K562 (cell line): ENCODE measurements at regions not wholly inside any gene's neighbourhood (a gene's known extent, or its start where the extent isn't known, plus 50 kb on each side); places are given as distances from the start of the nearest gene placed in this dataset.

Source experiments
- ATAC-seq: fragments of 200-7000 bp; cut with Tn5 transposase; 3 replicates; pipeline ENCODE4 v1.9.1; 2020; ENCODE audit warnings: moderate library complexity
- BruUV-seq: library from RNA; stranded (reverse); fragments of 400-500 nt; replicated peaks from 2 replicates; lab custom pipeline; 2021; lab: Mats Ljungman, UMichigan
- CTCF ChIA-PET: fragments of 300-600 bp; formaldehyde crosslinking; extraction: SDS; loops from one replicate; lab custom pipeline; 2021; ENCODE audit warnings: low intra/inter-chr PET ratio; lab: Yijun Ruan, JAX
- POLR2A ChIA-PET: fragments of 300-600, 350-650 bp; sonication (Branson Sonifier 250); formaldehyde crosslinking; extraction: SDS; loops from one replicate; lab custom pipeline; 2021; ENCODE audit warnings: antibody characterized with exemption, inconsistent platforms; lab: Yijun Ruan, JAX
- DNase-seq, 4 experiments: peaks; one replicate each; pipeline versions ENCODE4 v3.0.0 to v3.0.0-alpha.2; 2011 to 2018; ENCODE audit warnings: low spot score in 3 of 4, mixed read lengths in 3 of 4; ENCODE audit errors: extremely low read depth in 1 of 4
- FAIRE-seq: peaks from 2 replicates; lab custom pipeline; 2011; peaks lifted over from hg19 to GRCh38; lab: Jason Lieb, UNC
- H2AFZ ChIP-seq: 2 replicates; pipeline ENCODE4 v1.6.0; 2011; ENCODE audit warnings: low read depth, low read length, control low read depth, inconsistent platforms
- H3K27ac ChIP-seq: fragments of 200-600 bp; 3 replicates; pipeline ENCODE4 v1.8.0; 2011; ENCODE audit warnings: low read depth, mild to moderate bottlenecking, control low read depth, inconsistent platforms, low read length, moderate library complexity, mixed read lengths; ENCODE audit errors: extremely low read depth
- H3K27me3 ChIP-seq, 2 experiments: fragments of 300-600 bp in 1 of 2; 2 replicates in 1 of 2; 3 replicates in 1 of 2; pipeline versions ENCODE4 v1.6.0 to v1.8.0; 2011; ENCODE audit warnings: inconsistent platforms in 2 of 2, low read length in 2 of 2, mild to moderate bottlenecking in 1 of 2, mixed read lengths in 1 of 2, moderate library complexity in 1 of 2; ENCODE audit not compliant: control insufficient read depth in 2 of 2, insufficient read depth in 2 of 2
- H3K36me3 ChIP-seq: fragments of 300-600 bp; 3 replicates; pipeline ENCODE4 v1.8.0; 2011; ENCODE audit warnings: mild to moderate bottlenecking, low read length, inconsistent platforms; ENCODE audit not compliant: control insufficient read depth, insufficient read depth
- H3K4me1 ChIP-seq, 2 experiments: fragments of 200-600 bp in 1 of 2; replicated peaks in 1 of 2; 2 replicates in 1 of 2; 3 replicates in 1 of 2; pipeline versions ENCODE4 v1.5.1 to v1.8.0; 2011; ENCODE audit warnings: inconsistent platforms in 2 of 2, low read length in 2 of 2, mild to moderate bottlenecking in 1 of 2, mixed read lengths in 1 of 2, moderate library complexity in 1 of 2; ENCODE audit not compliant: control insufficient read depth in 2 of 2, insufficient read depth in 2 of 2
- H3K4me2 ChIP-seq: 2 replicates; pipeline ENCODE4 v1.6.1; 2011; ENCODE audit warnings: low read length, control low read depth, inconsistent platforms, mixed read lengths; ENCODE audit not compliant: insufficient read depth
- H3K4me3 ChIP-seq: fragments of 200-600 bp; sonication (generic), shearing (Covaris generic); 2 replicates; pipeline ENCODE4 v1.5.1; 2016; ENCODE audit warnings: control low read depth, inconsistent platforms
- H3K79me2 ChIP-seq: fragments of 200-600 bp; 3 replicates; pipeline ENCODE4 v1.8.0; 2011; ENCODE audit warnings: low read length, inconsistent platforms; ENCODE audit not compliant: control insufficient read depth, insufficient read depth
- H3K9ac ChIP-seq, 2 experiments: 2 replicates each; pipeline versions ENCODE4 v1.6.0 to v1.6.1; 2011; ENCODE audit warnings: low read depth in 2 of 2, low read length in 2 of 2, control low read depth in 1 of 2, inconsistent platforms in 1 of 2, mild to moderate bottlenecking in 1 of 2, mixed read lengths in 1 of 2; ENCODE audit not compliant: insufficient read depth in 1 of 2
- H3K9me1 ChIP-seq: one replicate; pipeline ENCODE4 v1.6.0; 2011; ENCODE audit warnings: inconsistent platforms, mild to moderate bottlenecking, low read length, moderate library complexity; ENCODE audit not compliant: control insufficient read depth, insufficient read depth
- H3K9me3 ChIP-seq: replicated peaks from 2 replicates; pipeline ENCODE4 v1.5.1; 2011; ENCODE audit warnings: low read depth, low read length, inconsistent platforms; ENCODE audit not compliant: control insufficient read depth, insufficient read depth
- H4K20me1 ChIP-seq: replicated peaks from 2 replicates; pipeline ENCODE4 v1.6.1; 2011; ENCODE audit warnings: low read length, inconsistent platforms, mixed read lengths; ENCODE audit not compliant: control insufficient read depth, insufficient read depth
- CBX2 ChIP-seq: fragments of 200-600 bp; sonication (generic); IDR thresholded peaks from one replicate; pipeline ENCODE4 v1.6.1; 2012; ENCODE audit warnings: mild to moderate bottlenecking, low read length, inconsistent platforms; ENCODE audit not compliant: insufficient read depth, poor library complexity, severe bottlenecking
- ELF1 ChIP-seq: fragments of 200-800 bp; sonication (Bioruptor generic); IDR thresholded peaks from 2 replicates; pipeline ENCODE4 v1.6.1; 2016; ENCODE audit warnings: missing genetic modification characterization, missing compliant biosample characterization
- ELF4 ChIP-seq: fragments of 450-650 bp; formaldehyde crosslinking; IDR thresholded peaks from 2 replicates; pipeline ENCODE4 v1.4.0; 2022; ENCODE audit warnings: missing genetic modification characterization
- EP300 ChIP-seq: IDR thresholded peaks from 2 replicates; pipeline ENCODE4 v1.6.1; 2012; ENCODE audit warnings: low read length, improper control_type of control experiment
- FOXP1 ChIP-seq: sonication (generic); formaldehyde crosslinking; IDR thresholded peaks from 2 replicates; pipeline ENCODE4 v1.8.0; 2022; ENCODE audit warnings: mild to moderate bottlenecking, missing genetic modification reagents
- KDM1A ChIP-seq, 2 experiments: fragments of 450-650 bp; IDR thresholded peaks; 2 replicates each; pipeline ENCODE4 v1.6.1; 2016; ENCODE audit warnings: mild to moderate bottlenecking in 2 of 2
- SAP30 ChIP-seq: fragments of 200-600 bp; sonication (generic); IDR thresholded peaks from 2 replicates; pipeline ENCODE4 v1.6.1; 2012; ENCODE audit warnings: borderline replicate concordance, low read depth, mild to moderate bottlenecking, moderate library complexity, low read length, control low read depth, inconsistent platforms; ENCODE audit not compliant: insufficient read depth, poor library complexity, severe bottlenecking
- SLC30A9 ChIP-seq: fragments of 250-450 bp; sonication (Bioruptor Pico); IDR thresholded peaks from 2 replicates; pipeline ENCODE4 v1.8.0; 2022; ENCODE audit warnings: mild to moderate bottlenecking, moderate library complexity
- WGBS: fragments of 100-300 bp; shearing (Covaris generic); methylation state at CpG from one replicate; pipeline ENCODE4 v1.1.6; 2016; ENCODE audit warnings: low coverage, mixed read lengths; ENCODE audit not compliant: insufficient coverage; ENCODE audit errors: missing lambda C conversion rate; 5-methylcytosine and 5-hydroxymethylcytosine counted together
- in situ Hi-C: fragments of 300-500 bp; cut with MboI; formaldehyde crosslinking; loops from 4 replicates; pipeline ENCODE4 v1.15.0; 2018; ENCODE audit warnings: inconsistent platforms, mixed read lengths
- intact Hi-C: fragments of 100-400 bp; cut with micrococcal nuclease; formaldehyde crosslinking; loops from 2 replicates; pipeline ENCODE4 v1.14.2; 2022
- TF ChIP-seq, protein P1 (sequence below): fragments of 450-650 bp; IDR thresholded peaks from 2 replicates; pipeline ENCODE4 v1.7.0; 2016; ENCODE audit warnings: borderline replicate concordance

DNA sequence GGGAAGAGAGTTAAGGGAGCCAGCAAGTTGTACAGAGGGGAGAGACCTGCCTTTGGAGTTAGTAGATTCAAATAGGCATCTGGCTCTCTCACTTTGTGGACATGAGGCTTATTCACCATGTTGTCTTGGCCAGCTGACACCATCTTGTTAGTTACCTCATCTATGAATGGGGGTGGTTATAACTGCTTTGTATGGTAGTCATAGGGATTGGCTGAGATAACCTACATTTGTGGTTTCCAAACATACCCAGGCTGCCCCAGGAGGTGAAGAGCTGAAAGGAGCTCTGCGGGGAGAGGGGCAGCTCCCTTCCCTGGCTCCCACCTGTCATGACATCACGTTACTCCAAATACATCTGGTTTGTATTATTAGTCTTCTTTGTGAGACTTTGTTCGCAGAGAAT, 393.3 kb upstream of the AUTS2 start:
- H2AFZ ChIP-seq, result no peak overlapping the region
- in situ Hi-C loops, result no loop called here
- no peaks in the 10 kb centered on the region for H3K9me1 ChIP-seq
- no peak for DNase-seq
- intact Hi-C loops, result no loop called here
- no peaks in the 10 kb centered on the region for H3K9me3 ChIP-seq
- TF ChIP-seq SAP30, result no peak
- no peak for TF ChIP-seq ELF4 (CRISPR knock-in tag)
- TF ChIP-seq KDM1A (IDR thresholded peaks at IDR 0.05), result no peak
- H3K36me3 ChIP-seq, result no peaks in the 10 kb centered on the region
- H3K4me2 ChIP-seq, result no peak overlapping the region
- H3K4me1 ChIP-seq, result no peaks in the 10 kb centered on the region
- H3K79me2 ChIP-seq, result no peaks in the 10 kb centered on the region
- no peaks in the 10 kb centered on the region for H3K27me3 ChIP-seq
- POLR2A ChIA-PET, result interaction anchor here (0.7 kb wide), 1 partner anchor 80 kb away, joined by 3 read pairs; no protein-coding TSS in a partner anchor
- H4K20me1 ChIP-seq, result no peaks in the 10 kb centered on the region
- 0% methylated on average over 3 of the region's 3 CpGs for WGBS
- no peak overlapping the region for H3K4me3 ChIP-seq
- FAIRE-seq, result no peak
- CTCF ChIA-PET, result no interaction called here
- BruUV-seq, result no TSS peak
- H3K27ac ChIP-seq, result no peak overlapping the region
- H3K9ac ChIP-seq, result no peak overlapping the region
- ATAC-seq, result no peak

DNA sequence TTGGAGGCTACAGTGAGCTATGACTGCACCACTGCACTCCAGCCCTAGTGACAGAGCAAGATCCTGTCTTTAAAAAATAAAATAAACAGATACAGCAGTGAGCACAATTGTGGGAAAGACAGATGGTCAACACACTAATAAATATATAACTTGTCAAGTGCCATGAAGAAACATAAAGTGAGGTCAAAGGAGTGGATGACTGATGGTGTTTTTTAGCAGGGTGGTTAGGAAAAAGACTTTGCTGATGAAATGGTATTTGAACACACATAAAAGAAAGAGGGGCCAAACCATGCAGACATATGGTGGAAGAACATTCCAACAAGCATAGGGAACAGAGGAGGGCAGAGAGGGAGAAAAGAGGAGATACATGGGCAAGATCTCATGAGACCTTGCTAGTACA, 392.7 kb upstream of the AUTS2 start:
- in situ Hi-C loops, result no loop called here
- CTCF ChIA-PET, result no interaction called here
- TF ChIP-seq CBX2 (no peak), FOXP1 (no peak), EP300 (no peak), SLC30A9 (CRISPR knock-in tag) (no peak), ELF1 (tag) (no peak)
- TF ChIP-seq, protein P1, sequence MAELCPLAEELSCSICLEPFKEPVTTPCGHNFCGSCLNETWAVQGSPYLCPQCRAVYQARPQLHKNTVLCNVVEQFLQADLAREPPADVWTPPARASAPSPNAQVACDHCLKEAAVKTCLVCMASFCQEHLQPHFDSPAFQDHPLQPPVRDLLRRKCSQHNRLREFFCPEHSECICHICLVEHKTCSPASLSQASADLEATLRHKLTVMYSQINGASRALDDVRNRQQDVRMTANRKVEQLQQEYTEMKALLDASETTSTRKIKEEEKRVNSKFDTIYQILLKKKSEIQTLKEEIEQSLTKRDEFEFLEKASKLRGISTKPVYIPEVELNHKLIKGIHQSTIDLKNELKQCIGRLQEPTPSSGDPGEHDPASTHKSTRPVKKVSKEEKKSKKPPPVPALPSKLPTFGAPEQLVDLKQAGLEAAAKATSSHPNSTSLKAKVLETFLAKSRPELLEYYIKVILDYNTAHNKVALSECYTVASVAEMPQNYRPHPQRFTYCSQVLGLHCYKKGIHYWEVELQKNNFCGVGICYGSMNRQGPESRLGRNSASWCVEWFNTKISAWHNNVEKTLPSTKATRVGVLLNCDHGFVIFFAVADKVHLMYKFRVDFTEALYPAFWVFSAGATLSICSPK, result no peak

More for the DNA sequence above, 392.7 kb upstream of the AUTS2 start:
- no peaks in the 10 kb centered on the region for H3K36me3 ChIP-seq
- no peak for DNase-seq
- no peak overlapping the region for H3K4me3 ChIP-seq
- POLR2A ChIA-PET, result interaction anchor here (0.7 kb wide), 2 partner anchors 79 to 235 kb away, joined by 3 read pairs; no protein-coding TSS in a partner anchor
- H3K9me1 ChIP-seq, result no peaks in the 10 kb centered on the region
- no peaks in the 10 kb centered on the region for H3K27me3 ChIP-seq
- BruUV-seq, result no TSS peak
- no peaks in the 10 kb centered on the region for H3K4me1 ChIP-seq
- H3K27ac ChIP-seq, result no peak overlapping the region
- intact Hi-C loops, result no loop called here
- no peak overlapping the region for H2AFZ ChIP-seq
- no peaks in the 10 kb centered on the region for H4K20me1 ChIP-seq
- no peaks in the 10 kb centered on the region for H3K9me3 ChIP-seq
- no peak overlapping the region for H3K9ac ChIP-seq
- H3K4me2 ChIP-seq, result no peak overlapping the region
- no peak for FAIRE-seq
- no peaks in the 10 kb centered on the region for H3K79me2 ChIP-seq
- no peak for ATAC-seq
